ENCODE measurements at regions not wholly inside any gene's neighbourhood (a gene's known extent, or its start where the extent isn't known, plus 50 kb on each side); places are given as distances from the start of the nearest gene placed in this dataset.

DNA sequence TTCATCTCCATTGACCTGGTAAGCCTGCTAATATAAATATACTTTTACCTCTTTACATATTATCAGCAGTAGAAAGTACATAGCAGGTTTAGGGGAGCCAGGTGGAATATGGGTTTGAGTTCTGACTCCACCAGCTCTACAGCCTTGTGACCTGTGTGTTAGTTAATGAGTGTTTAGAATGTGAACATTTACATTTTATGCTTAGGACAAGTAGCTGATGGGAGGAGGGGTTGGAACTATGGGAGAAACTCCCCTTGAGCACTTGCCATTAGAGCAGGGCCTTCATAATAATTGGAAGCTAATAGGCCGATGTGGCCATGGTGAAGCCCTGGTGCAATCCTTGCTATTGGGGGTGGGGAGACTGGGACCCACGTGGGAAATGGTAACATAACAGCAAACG lies 148.3 kb upstream of the NTRK2 start:
- BruUV-seq (replicated peaks), result no TSS peak
- no peak overlapping the region for H4K91ac ChIP-seq (ENCODE audit: insufficient read depth, low read depth, low read length)

More for the DNA sequence above, 148.3 kb upstream of the NTRK2 start:
- no peak overlapping the region for H2AK9ac ChIP-seq (replicated peaks; ENCODE audit: low read depth, low read length, poor library complexity)
- H2BK120ac ChIP-seq (ENCODE audit: low read depth, low read length), result no peak overlapping the region
- no peaks in the 10 kb centered on the region for H3K36me3 ChIP-seq (ENCODE audit: control insufficient read depth, insufficient read depth, low read length)
- no peaks in the 10 kb centered on the region for H4K20me1 ChIP-seq (ENCODE audit: insufficient read depth, low read length)
- no peaks in the 10 kb centered on the region for H3K4me1 ChIP-seq (ENCODE audit: control insufficient read depth, insufficient read depth, low read length)
- no peak overlapping the region for H3K56ac ChIP-seq (ENCODE audit: extremely low read depth, insufficient read depth, low read length)
- H2BK20ac ChIP-seq (ENCODE audit: low read depth, low read length), result no peak overlapping the region
- H3K27ac ChIP-seq (ENCODE audit: insufficient read depth, low read length), result no peak overlapping the region
- H3K4me3 ChIP-seq (ENCODE audit: insufficient read depth, low read depth, low read length), result no peak overlapping the region
- H3K14ac ChIP-seq (replicated peaks; ENCODE audit: low read depth, low read length), result no peak overlapping the region
- no peak overlapping the region for H3K18ac ChIP-seq (ENCODE audit: low read depth, low read length)
- TF ChIP-seq POLR2A (IDR thresholded peaks at IDR 0.05; ENCODE audit: low read depth, low read length), result no peak
- TF ChIP-seq MXI1 (IDR thresholded peaks at IDR 0.05; ENCODE audit: borderline replicate concordance, low read depth, low read length), result no peak
- no peak for TF ChIP-seq MAZ (IDR thresholded peaks at IDR 0.05; ENCODE audit: borderline replicate concordance, low read depth, low read length)
- no peak for TF ChIP-seq MAFK (IDR thresholded peaks at IDR 0.05; ENCODE audit: low read depth, low read length)
- no peak for TF ChIP-seq BHLHE40 (IDR thresholded peaks at IDR 0.05; ENCODE audit: low read depth, low read length)
- TF ChIP-seq CHD1 (IDR thresholded peaks at IDR 0.05; ENCODE audit: low read depth, low read length), result no peak
- no peak for TF ChIP-seq USF2 (IDR thresholded peaks at IDR 0.05; ENCODE audit: low read depth, low read length)
- no peak for TF ChIP-seq RAD21 (IDR thresholded peaks at IDR 0.05; ENCODE audit: low read length)
- no peak for TF ChIP-seq NFE2L2 (IDR thresholded peaks at IDR 0.05; ENCODE audit: low read depth, low read length)
- TF ChIP-seq RFX5 (IDR thresholded peaks at IDR 0.05; ENCODE audit: low read depth, low read length), result no peak
- TF ChIP-seq RCOR1 (IDR thresholded peaks at IDR 0.05; ENCODE audit: insufficient replicate concordance, low read length), result no peak
- no peak for TF ChIP-seq FOS (IDR thresholded peaks at IDR 0.05; ENCODE audit: low read depth, low read length)
- no peak for TF ChIP-seq CEBPB (IDR thresholded peaks at IDR 0.05; ENCODE audit: low read depth, low read length)
- TF ChIP-seq, protein P1, sequence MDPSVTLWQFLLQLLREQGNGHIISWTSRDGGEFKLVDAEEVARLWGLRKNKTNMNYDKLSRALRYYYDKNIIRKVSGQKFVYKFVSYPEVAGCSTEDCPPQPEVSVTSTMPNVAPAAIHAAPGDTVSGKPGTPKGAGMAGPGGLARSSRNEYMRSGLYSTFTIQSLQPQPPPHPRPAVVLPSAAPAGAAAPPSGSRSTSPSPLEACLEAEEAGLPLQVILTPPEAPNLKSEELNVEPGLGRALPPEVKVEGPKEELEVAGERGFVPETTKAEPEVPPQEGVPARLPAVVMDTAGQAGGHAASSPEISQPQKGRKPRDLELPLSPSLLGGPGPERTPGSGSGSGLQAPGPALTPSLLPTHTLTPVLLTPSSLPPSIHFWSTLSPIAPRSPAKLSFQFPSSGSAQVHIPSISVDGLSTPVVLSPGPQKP (IDR thresholded peaks at IDR 0.05; ENCODE audit: borderline replicate concordance, low read depth, low read length), result no peak
- WGBS, 2 experiments (ENCODE audit: extremely low coverage in 2 of 2, insufficient read length in 1 of 2), result no CpG with 5 or more reads among the region's 3 CpGs
- dilution Hi-C loops (cut with HindIII; ENCODE audit: low sequenced_read_pairs, unreplicated experiment), result no loop called here
- H2AFZ ChIP-seq (replicated peaks; ENCODE audit: low read length, poor library complexity), result no peak overlapping the region
- H3K4me2 ChIP-seq (ENCODE audit: low read depth, low read length), result no peak overlapping the region
- no peaks in the 10 kb centered on the region for H3K79me1 ChIP-seq (ENCODE audit: low read depth in 1 of 2, low read length in 2 of 2)
- no peak overlapping the region for H3K23ac ChIP-seq (ENCODE audit: low read depth, low read length)
- H4K5ac ChIP-seq (ENCODE audit: low read depth, low read length), result no peak overlapping the region
- intact Hi-C loops (cut with micrococcal nuclease), result no loop called here
- no peak overlapping the region for H3K9ac ChIP-seq (ENCODE audit: low read depth, low read length)
- no peak overlapping the region for H4K8ac ChIP-seq (ENCODE audit: low read depth in 2 of 2, low read length in 2 of 2)
- H3K27me3 ChIP-seq (ENCODE audit: control insufficient read depth, insufficient read depth, low read length), result no peaks in the 10 kb centered on the region
- ATAC-seq (ENCODE audit: low read depth) (no peak), DNase-seq (no peak)
- H2BK5ac ChIP-seq (ENCODE audit: low read depth, low read length, poor library complexity, severe bottlenecking), result no peak overlapping the region
- ChIA-PET POLR2A (ENCODE audit: unreplicated experiment) (no interaction called here), CTCF (no interaction called here)
- H3K9me1 ChIP-seq (ENCODE audit: insufficient read depth, low read length), result no peaks in the 10 kb centered on the region
- no peak overlapping the region for H3K4ac ChIP-seq (ENCODE audit: low read depth, low read length)
- H2BK15ac ChIP-seq (ENCODE audit: low read depth, low read length), result no peak overlapping the region
- no peak overlapping the region for H2AK5ac ChIP-seq (ENCODE audit: low read depth, low read length)
- in situ Hi-C loops (cut with MboI; ENCODE audit: low sequenced_read_pairs), result no loop called here
- peaks cover 4% of the 10 kb centered on the region for H3K9me3 ChIP-seq (ENCODE audit: control insufficient read depth, insufficient read depth, low read length)

All from IMR-90 (cell line).